ENCODE measurements at regions not wholly inside any gene's neighbourhood (a gene's known extent, or its start where the extent isn't known, plus 50 kb on each side); places are given as distances from the start of the nearest gene placed in this dataset.

DNA sequence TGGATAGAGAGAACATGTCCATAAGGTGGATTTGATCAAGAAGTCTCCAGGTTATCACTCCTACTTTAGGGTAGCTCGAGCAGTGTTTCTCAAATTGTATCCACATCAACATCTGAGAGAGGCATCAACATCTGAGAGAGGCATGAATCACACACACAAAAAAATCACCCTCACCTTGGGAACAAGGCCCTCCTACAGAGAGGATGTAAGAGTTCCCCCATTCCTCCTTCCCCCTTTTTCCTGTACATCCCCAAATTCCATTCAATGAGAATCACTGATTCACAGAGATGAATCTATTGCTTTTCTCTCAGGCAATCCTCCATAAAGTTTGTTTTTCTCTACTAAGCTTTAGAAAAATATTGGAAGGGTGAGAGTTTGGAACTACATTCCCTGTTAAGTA, 233.4 kb upstream of the CDH6 start:
- H3K27me3 Mint-ChIP-seq (ENCODE audit: low read depth in 2 of 2) = no peaks in the 10 kb centered on the region
- no peaks in the 10 kb centered on the region for H3K4me1 Mint-ChIP-seq
- H3K4me3 Mint-ChIP-seq = no peak overlapping the region

DNA sequence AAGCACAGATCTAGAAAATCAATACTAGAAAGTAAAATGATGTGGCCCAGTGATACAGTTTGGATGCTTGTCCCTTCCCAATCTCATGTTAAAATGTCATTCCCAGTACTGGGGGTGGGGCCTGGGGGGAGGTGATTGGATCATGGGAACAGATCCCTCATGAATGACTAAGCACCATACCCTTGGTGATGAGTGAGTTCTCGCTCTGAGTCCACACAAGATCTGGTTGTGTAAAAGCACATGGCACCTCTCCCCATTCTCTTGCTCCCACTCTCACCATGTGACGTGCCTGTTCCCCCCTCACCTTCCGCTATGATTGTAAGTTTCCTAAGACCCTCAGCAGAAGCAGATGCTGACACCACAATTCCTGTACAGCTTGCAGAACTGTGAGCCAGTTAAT, 234.2 kb upstream of the CDH6 start:
- WGBS (ENCODE audit: insufficient coverage) = 92% methylated on average over 3 of the region's 3 CpGs
- Histone ChIP-seq H3K9me3 (ENCODE audit: control insufficient read depth, insufficient read depth, low read length) (peaks cover 2% of the 10 kb centered on the region), H3K27ac (ENCODE audit: low read length) (no peak overlapping the region), H3K27me3 (ENCODE audit: control insufficient read depth, insufficient read depth, low read length) (no peaks in the 10 kb centered on the region), H3K36me3 (ENCODE audit: control insufficient read depth, insufficient read depth, low read length) (no peaks in the 10 kb centered on the region), H3K4me3 (ENCODE audit: low read length) (no peak overlapping the region), H3K4me1 (ENCODE audit: control insufficient read depth, insufficient read depth, low read length) (no peaks in the 10 kb centered on the region)
- Mint-ChIP-seq H3K36me3 (no peaks in the 10 kb centered on the region), H3K9me3 (peaks cover 2 to 5% of the 10 kb centered on the region in 2 donors), H3K4me1 (no peaks in the 10 kb centered on the region), H3K27ac (no peak overlapping the region), H3K27me3 (ENCODE audit: low read depth in 2 of 2) (no peaks in the 10 kb centered on the region), H3K4me3 (no peak overlapping the region)
- ATAC-seq (no peak), DNase-seq (no peak)
- TF ChIP-seq, protein P1, sequence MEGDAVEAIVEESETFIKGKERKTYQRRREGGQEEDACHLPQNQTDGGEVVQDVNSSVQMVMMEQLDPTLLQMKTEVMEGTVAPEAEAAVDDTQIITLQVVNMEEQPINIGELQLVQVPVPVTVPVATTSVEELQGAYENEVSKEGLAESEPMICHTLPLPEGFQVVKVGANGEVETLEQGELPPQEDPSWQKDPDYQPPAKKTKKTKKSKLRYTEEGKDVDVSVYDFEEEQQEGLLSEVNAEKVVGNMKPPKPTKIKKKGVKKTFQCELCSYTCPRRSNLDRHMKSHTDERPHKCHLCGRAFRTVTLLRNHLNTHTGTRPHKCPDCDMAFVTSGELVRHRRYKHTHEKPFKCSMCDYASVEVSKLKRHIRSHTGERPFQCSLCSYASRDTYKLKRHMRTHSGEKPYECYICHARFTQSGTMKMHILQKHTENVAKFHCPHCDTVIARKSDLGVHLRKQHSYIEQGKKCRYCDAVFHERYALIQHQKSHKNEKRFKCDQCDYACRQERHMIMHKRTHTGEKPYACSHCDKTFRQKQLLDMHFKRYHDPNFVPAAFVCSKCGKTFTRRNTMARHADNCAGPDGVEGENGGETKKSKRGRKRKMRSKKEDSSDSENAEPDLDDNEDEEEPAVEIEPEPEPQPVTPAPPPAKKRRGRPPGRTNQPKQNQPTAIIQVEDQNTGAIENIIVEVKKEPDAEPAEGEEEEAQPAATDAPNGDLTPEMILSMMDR (IDR thresholded peaks at IDR 0.05) = no peak
- intact Hi-C loops (cut with micrococcal nuclease) = no loop called here

More for the DNA sequence above, 233.4 kb upstream of the CDH6 start:
- WGBS (ENCODE audit: insufficient coverage) = 60% methylated on average over 1 of the region's 1 CpG
- Histone ChIP-seq H3K27me3 (ENCODE audit: control insufficient read depth, insufficient read depth, low read length) (no peaks in the 10 kb centered on the region), H3K4me1 (ENCODE audit: control insufficient read depth, insufficient read depth, low read length) (no peaks in the 10 kb centered on the region), H3K4me3 (ENCODE audit: low read length) (no peak overlapping the region), H3K27ac (ENCODE audit: low read length) (no peak overlapping the region), H3K36me3 (ENCODE audit: control insufficient read depth, insufficient read depth, low read length) (no peaks in the 10 kb centered on the region), H3K9me3 (ENCODE audit: control insufficient read depth, insufficient read depth, low read length) (peaks cover 2% of the 10 kb centered on the region)
- peaks cover 4 to 6% of the 10 kb centered on the region in 2 donors for H3K9me3 Mint-ChIP-seq
- H3K27ac Mint-ChIP-seq = no peak overlapping the region
- DNase-seq (no peak), ATAC-seq (no peak)
- TF ChIP-seq, protein P1 (IDR thresholded peaks at IDR 0.05) = no peak
- intact Hi-C loops (cut with micrococcal nuclease) = no loop called here
- H3K36me3 Mint-ChIP-seq = no peaks in the 10 kb centered on the region

DNA sequence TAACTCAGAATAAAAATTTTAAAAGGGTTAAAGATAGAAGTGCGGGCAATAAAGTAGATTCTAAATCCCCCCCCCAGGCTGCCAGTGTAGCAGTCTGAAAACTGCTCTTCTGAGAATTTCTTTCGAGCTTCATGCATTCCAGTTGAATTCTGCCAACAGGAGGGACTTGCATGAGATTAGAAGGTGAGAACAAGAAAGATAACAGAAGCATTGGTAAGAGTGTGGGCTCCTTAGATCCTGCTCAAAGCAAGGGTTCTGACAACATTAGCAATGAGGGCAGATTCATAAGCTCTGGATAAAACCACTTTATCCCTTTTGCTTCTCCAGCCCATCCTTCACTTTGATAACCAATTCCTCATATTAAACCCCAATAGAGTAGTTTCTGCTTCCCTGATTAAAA, 235.9 kb upstream of the CDH6 start:
- Mint-ChIP-seq H3K27ac (no peak overlapping the region), H3K9me3 (peaks cover 2 to 3% of the 10 kb centered on the region in 2 donors), H3K4me3 (no peak overlapping the region), H3K36me3 (no peaks in the 10 kb centered on the region), H3K27me3 (ENCODE audit: low read depth in 2 of 2) (no peaks in the 10 kb centered on the region), H3K4me1 (no peaks in the 10 kb centered on the region)
- no peaks in the 10 kb centered on the region for H3K27me3 ChIP-seq (ENCODE audit: control insufficient read depth, insufficient read depth, low read length)
- no peak overlapping the region for H3K4me3 ChIP-seq (ENCODE audit: low read length)
- ATAC-seq (no peak), DNase-seq (no peak)
- H3K27ac ChIP-seq (ENCODE audit: low read length) = no peak overlapping the region
- 68% methylated on average over 2 of the region's 2 CpGs for WGBS (ENCODE audit: insufficient coverage)
- no peaks in the 10 kb centered on the region for H3K36me3 ChIP-seq (ENCODE audit: control insufficient read depth, insufficient read depth, low read length)
- no peaks in the 10 kb centered on the region for H3K4me1 ChIP-seq (ENCODE audit: control insufficient read depth, insufficient read depth, low read length)
- intact Hi-C loops (cut with micrococcal nuclease) = no loop called here
- TF ChIP-seq, protein P1 (IDR thresholded peaks at IDR 0.05) = no peak
- no peaks in the 10 kb centered on the region for H3K9me3 ChIP-seq (ENCODE audit: control insufficient read depth, insufficient read depth, low read length)

DNA sequence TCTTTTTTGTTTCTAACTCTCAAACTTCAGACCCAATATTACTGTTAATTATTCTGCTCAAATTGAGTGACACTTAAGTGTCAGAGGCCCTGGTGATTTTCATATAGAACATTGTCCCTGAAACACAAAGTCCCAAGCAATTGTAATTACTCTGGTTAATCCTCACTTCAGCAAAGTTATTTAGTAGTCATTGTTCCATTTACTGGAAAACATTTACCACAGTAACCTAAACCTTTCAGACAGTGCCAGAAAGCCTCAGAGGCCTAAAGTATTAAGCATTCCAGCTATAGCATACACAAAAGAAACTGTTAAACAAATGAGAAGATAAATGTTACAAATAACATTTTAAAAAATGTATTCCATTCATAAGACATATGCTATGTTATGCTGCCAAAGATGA, 237.2 kb upstream of the CDH6 start:
- H3K27me3 Mint-ChIP-seq (ENCODE audit: low read depth in 2 of 2) = no peaks in the 10 kb centered on the region
- H3K4me3 ChIP-seq (ENCODE audit: low read length) = no peak overlapping the region
- H3K9me3 Mint-ChIP-seq = peaks cover 2 to 3% of the 10 kb centered on the region in 2 donors
- no peaks in the 10 kb centered on the region for H3K9me3 ChIP-seq (ENCODE audit: control insufficient read depth, insufficient read depth, low read length)
- no peaks in the 10 kb centered on the region for H3K4me1 ChIP-seq (ENCODE audit: control insufficient read depth, insufficient read depth, low read length)
- DNase-seq (no peak), ATAC-seq (no peak)
- H3K27ac Mint-ChIP-seq = no peak overlapping the region
- no peaks in the 10 kb centered on the region for H3K4me1 Mint-ChIP-seq
- H3K27ac ChIP-seq (ENCODE audit: low read length) = no peak overlapping the region
- intact Hi-C loops (cut with micrococcal nuclease) = no loop called here
- H3K27me3 ChIP-seq (ENCODE audit: control insufficient read depth, insufficient read depth, low read length) = no peaks in the 10 kb centered on the region
- no peak overlapping the region for H3K4me3 Mint-ChIP-seq
- H3K36me3 Mint-ChIP-seq = no peaks in the 10 kb centered on the region
- no peaks in the 10 kb centered on the region for H3K36me3 ChIP-seq (ENCODE audit: control insufficient read depth, insufficient read depth, low read length)
- TF ChIP-seq, protein P1 (IDR thresholded peaks at IDR 0.05) = no peak
